GM19043 (cell line): ENCODE measurements at regions not wholly inside any gene's neighbourhood (a gene's known extent, or its start where the extent isn't known, plus 50 kb on each side); places are given as distances from the start of the nearest gene placed in this dataset.

Experiments
- ATAC-seq: cut with Tn5 transposase; IDR thresholded peaks from one replicate; pipeline ENCODE4 v1.9.1; 2021; ENCODE audit warnings: low read depth; ENCODE audit not compliant: unreplicated experiment

- no peak for ATAC-seq
Measured at GRCh38 chr11:22497474-22497873, 128.1 kb downstream of the FANCF start.

GRCh38 chr11:22491555-22492225 lies 133.9 kb downstream of the FANCF start:
- no peak for ATAC-seq

GRCh38 chr11:22479971-22480720 lies 142.0 kb downstream of the SLC17A6 start:
- no peak for ATAC-seq

GRCh38 chr11:22479208-22479607 lies 141.0 kb downstream of the SLC17A6 start:
- ATAC-seq, result no peak

GRCh38 chr11:22478169-22478568 lies 140.0 kb downstream of the SLC17A6 start:
- no peak for ATAC-seq

- ATAC-seq, result no peak
Measured at GRCh38 chr11:22477312-22477711, 139.1 kb downstream of the SLC17A6 start.

GRCh38 chr11:22476589-22476988 lies 138.4 kb downstream of the SLC17A6 start:
- ATAC-seq, result no peak

GRCh38 chr11:22474616-22475015 lies 136.4 kb downstream of the SLC17A6 start:
- ATAC-seq, result no peak

GRCh38 chr11:22473586-22473985 lies 135.4 kb downstream of the SLC17A6 start:
- ATAC-seq, result no peak

GRCh38 chr11:22472306-22472705 lies 134.1 kb downstream of the SLC17A6 start:
- ATAC-seq, result no peak

GRCh38 chr11:22471385-22471784 lies 133.2 kb downstream of the SLC17A6 start:
- ATAC-seq, result no peak

GRCh38 chr11:22467741-22468140 lies 129.6 kb downstream of the SLC17A6 start:
- ATAC-seq, result no peak

- ATAC-seq, result no peak
Measured at GRCh38 chr11:22467248-22467647, 129.1 kb downstream of the SLC17A6 start.

GRCh38 chr11:22466809-22467208 lies 128.6 kb downstream of the SLC17A6 start:
- ATAC-seq, result no peak

- no peak for ATAC-seq
Measured at GRCh38 chr11:22466351-22466750, 128.2 kb downstream of the SLC17A6 start.

GRCh38 chr11:22465620-22466019 lies 127.4 kb downstream of the SLC17A6 start:
- ATAC-seq, result no peak

- no peak for ATAC-seq
Measured at GRCh38 chr11:22461626-22462025, 123.4 kb downstream of the SLC17A6 start.

GRCh38 chr11:22460181-22460580 lies 122.0 kb downstream of the SLC17A6 start:
- ATAC-seq, result no peak

GRCh38 chr11:22459048-22459447 lies 120.9 kb downstream of the SLC17A6 start:
- ATAC-seq, result no peak

- no peak for ATAC-seq
Measured at GRCh38 chr11:22458161-22458560, 120.0 kb downstream of the SLC17A6 start.

GRCh38 chr11:22456993-22457762 lies 119.0 kb downstream of the SLC17A6 start:
- no peak for ATAC-seq
